RKO (cell line): ENCODE measurements at regions not wholly inside any gene's neighbourhood (a gene's known extent, or its start where the extent isn't known, plus 50 kb on each side); places are given as distances from the start of the nearest gene placed in this dataset.

ENCODE experiments used
- DNase-seq: peaks from one replicate; pipeline ENCODE4 v3.0.0-alpha.2; 2016; ENCODE audit warnings: low spot score

DNA sequence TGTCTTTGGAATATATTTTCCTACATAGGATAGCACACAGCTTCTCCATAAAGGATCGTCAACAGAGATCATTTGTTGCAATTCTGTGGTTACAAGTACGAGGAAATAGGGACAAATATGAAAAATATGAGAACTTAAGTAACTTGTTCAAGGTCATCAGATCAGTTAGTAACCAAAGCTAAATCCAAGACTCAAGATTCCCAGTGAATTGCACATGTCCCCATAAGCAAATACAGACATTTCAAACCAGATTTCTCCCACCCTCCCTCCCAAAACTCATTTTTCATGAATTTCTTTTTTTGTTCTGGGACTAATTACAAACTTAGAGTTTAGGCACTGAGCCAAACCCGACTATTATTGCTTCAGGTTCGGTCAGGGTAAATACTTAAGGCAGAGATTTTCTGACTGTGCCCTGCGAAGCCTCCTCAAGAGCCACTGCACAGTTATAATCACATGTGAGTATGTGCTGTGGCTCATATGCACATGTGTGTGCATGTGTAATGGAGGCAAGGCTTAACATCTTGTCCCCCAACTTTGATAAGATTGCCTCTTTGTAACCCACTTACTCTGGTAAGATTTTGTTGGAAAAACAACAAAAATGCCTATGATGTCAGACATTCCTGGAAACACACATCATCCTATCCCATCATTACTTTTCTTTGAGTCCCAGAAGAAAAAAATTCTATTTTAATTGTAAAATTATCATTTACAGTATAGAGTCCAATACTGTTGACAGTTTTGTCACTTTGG, 216.2 kb downstream of the CD83 start:
- DNase-seq: no peak

- DNase-seq: no peak
These were observed 217.5 kb downstream of the CD83 start for GRCh38 chr6:14335071-14335470.

GRCh38 chr6:14337152-14337551, 219.6 kb downstream of the CD83 start:
- no peak for DNase-seq

DNA sequence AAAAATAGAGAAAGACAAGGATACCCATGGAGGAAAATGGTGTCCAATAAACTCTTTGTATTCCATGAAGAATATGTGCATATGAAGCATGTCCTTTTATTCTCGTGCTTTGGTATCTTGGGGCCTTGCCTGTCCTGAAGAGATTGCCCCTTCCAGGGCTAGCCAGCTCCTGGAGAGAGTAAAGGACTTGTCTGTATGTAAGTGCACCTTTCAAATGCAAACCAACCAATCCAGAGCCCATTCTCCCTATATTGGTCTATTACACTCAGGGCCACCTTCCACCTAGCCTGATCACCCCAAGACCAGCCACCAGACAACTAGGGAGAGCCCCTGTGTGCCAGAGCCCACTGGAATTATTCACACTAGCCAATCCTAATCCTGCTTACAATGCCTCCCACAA, 221.6 kb downstream of the CD83 start:
- DNase-seq: no peak

- DNase-seq: no peak
These were observed 222.4 kb downstream of the CD83 start for GRCh38 chr6:14339711-14340584.

- DNase-seq: no peak
These were observed 226.9 kb downstream of the CD83 start for GRCh38 chr6:14344486-14344885.

- DNase-seq: no peak
These were observed 230.8 kb downstream of the CD83 start for GRCh38 chr6:14348389-14348788.

DNA sequence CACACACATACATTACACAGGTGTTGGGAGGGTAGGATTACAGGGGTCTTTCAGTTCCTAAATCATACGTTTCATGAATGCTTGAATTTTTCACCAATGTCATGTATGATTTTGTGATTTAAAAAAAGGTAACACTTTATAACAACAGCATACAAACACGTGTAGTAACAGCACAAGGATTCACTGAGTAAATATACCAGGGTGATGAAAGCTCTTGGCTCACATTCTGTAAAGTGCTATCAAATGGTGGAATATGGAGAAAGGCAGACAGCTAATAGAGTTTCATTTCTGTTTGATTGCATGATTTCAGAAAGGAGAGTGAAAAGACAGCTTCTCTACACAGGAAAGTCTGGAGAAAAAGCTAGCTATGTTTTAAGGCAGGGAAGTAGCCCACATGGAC, 231.9 kb downstream of the CD83 start:
- DNase-seq: no peak

DNA sequence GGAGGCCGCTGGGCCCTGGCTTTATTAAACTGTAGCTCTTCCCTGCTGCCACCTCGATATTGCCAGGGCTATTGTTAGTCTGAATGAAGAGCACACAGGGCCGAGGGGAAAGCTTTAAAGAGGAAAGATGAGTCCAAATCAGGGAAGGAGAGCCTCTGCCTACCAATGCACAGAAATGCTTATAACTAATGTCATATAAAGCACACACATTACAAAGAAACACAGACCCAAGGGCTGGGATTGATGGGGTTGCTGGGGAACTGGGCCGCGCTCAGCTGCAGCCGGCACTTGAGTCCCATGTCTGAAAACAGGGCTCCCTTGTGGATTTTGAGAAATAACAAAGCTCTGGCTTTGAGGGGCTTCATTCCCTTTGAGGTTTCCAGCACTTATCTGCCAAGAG, 232.6 kb downstream of the CD83 start:
- DNase-seq: no peak

DNA sequence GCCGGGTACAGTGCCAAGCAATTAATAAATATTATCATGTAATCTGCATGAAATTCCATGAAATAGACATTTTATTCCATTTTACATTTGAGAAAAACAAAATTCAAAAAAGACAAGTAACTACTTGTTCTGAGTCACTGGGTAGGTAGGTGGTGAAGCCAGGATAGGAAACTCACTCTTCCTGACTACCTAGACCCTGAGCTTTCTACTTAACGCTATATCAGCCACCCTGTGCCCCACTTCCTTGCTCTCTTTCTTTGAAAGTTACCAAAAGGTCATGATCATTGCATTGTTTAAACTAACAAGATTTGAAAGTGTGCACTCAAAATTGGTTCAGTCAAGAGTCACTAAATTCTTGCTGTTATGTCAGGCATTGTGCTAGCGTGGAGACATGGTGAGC, 235.7 kb downstream of the CD83 start:
- DNase-seq: no peak

DNA sequence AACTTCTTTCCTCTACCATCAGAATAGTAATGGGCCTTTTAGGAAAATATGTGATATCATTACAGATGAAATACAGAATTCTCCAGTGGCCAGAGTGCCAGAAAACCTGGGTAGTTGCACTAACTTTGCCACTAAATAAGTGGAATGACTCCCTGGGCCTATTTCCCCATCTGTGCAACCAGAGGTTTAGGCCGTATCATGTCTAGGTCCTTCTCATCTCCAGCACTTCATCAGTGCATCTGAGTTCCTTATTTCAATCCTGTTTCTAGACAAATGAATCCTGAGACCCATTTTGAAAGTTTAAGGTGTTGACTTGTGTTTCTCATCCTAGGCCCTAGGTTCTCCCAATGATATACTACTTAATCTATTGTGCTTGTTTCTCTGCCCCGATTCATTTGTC, 236.2 kb downstream of the CD83 start:
- no peak for DNase-seq

- peak; percentile 34 for DNase-seq
These were observed 237.5 kb downstream of the CD83 start for GRCh38 chr6:14354919-14355572.

DNA sequence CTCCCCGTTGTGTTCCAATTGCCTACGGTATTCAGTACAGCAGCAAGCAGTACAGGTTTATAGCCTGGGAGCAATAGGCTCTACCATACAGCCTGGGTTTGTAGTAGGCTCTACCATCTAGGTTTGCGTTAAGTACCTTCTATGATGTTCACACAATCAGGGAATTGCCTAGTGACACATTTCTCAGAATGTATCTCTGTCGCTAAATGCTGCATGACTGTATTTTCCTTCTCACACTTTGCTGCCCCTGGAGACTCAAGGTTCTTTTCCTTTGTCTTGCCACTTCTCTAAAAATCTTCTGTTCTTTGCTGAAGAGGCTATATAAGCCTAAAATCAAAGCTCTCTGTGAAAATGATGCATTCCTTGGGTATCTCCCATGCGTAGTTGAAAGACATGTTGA, 241.9 kb downstream of the CD83 start:
- DNase-seq: no peak

DNA sequence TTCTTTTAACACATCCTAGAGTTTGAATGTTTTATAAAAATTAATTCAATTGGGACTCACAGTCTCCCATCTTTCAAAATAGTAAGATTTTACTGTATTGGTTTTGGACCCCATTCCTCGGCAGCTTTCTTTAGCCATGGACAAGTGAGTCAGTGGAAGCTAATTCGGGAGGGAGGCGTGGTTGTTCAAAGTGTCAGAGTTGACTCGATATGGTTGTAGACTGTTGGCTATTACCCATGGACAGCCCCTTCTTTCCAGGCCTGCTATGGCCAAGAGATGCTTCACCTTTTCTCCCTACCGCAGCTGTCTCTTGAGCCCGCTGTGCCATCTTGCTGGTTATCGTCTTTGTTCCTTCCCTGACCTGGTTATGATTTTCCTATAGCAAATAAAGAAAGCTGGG, 243.0 kb downstream of the CD83 start:
- no peak for DNase-seq

GRCh38 chr6:14361297-14361696, 243.7 kb downstream of the CD83 start:
- no peak for DNase-seq

GRCh38 chr6:14361956-14362587, 244.5 kb downstream of the CD83 start:
- no peak for DNase-seq

DNA sequence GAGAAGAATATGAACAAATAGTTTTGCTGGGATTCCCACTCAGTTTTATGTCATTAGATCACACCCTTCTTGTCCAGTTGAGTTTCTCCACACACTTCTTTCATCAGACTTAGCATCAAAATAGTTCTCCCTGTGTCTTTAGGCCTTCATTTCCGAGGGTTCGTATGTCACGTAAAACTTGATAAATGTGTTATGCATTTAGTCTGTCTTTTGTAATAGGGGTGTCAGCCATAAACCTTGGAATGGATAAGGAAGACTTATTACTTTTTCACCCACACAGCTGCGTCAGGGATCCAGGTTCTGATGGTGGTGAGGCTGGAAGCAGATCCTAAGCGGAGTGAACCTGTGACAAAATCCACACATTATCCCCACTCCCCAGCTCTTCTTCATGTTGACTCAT, 246.8 kb downstream of the CD83 start:
- no peak for DNase-seq

GRCh38 chr6:14365393-14365792, 247.8 kb downstream of the CD83 start:
- no peak for DNase-seq

- DNase-seq: no peak
These were observed 248.7 kb downstream of the CD83 start for GRCh38 chr6:14366315-14366714.

- no peak for DNase-seq
These were observed 249.3 kb downstream of the CD83 start for GRCh38 chr6:14366872-14367271.

GRCh38 chr6:14367296-14367695, 249.7 kb downstream of the CD83 start:
- DNase-seq: no peak

GRCh38 chr6:14369717-14370116, 252.1 kb downstream of the CD83 start:
- DNase-seq: no peak

- no peak for DNase-seq
These were observed 254.0 kb downstream of the CD83 start for GRCh38 chr6:14371530-14371929.
